MG63 (cell line): ENCODE measurements at regions not wholly inside any gene's neighbourhood (a gene's known extent, or its start where the extent isn't known, plus 50 kb on each side); places are given as distances from the start of the nearest gene placed in this dataset.
"Not testable (repeated sequence)": the region's sequence is repeated elsewhere in the genome, so short reads cannot be mapped to it uniquely, and the experiment has no call there.

ENCODE experiments used
- DNase-seq: peaks from one replicate; pipeline ENCODE4 v3.0.0-alpha.2; 2020
- H3K27me3 ChIP-seq: fragments of 250-450 bp; sonication (Bioruptor Pico); 2 replicates; pipeline ENCODE4 v1.5.1; 2020; ENCODE audit warnings: mild to moderate bottlenecking, moderate library complexity
- H3K36me3 ChIP-seq: fragments of 250-450 bp; sonication (Bioruptor Pico); 2 replicates; pipeline ENCODE4 v1.5.1; 2020; ENCODE audit warnings: mild to moderate bottlenecking, moderate library complexity
- H3K4me3 ChIP-seq: fragments of 250-450 bp; sonication (Bioruptor Pico); 2 replicates; pipeline ENCODE4 v1.5.1; 2020; ENCODE audit warnings: mild to moderate bottlenecking, moderate library complexity
- H3K9me3 ChIP-seq: fragments of 250-450 bp; sonication (Bioruptor Pico); 2 replicates; pipeline ENCODE4 v1.5.1; 2020; ENCODE audit warnings: mild to moderate bottlenecking, moderate library complexity

DNA sequence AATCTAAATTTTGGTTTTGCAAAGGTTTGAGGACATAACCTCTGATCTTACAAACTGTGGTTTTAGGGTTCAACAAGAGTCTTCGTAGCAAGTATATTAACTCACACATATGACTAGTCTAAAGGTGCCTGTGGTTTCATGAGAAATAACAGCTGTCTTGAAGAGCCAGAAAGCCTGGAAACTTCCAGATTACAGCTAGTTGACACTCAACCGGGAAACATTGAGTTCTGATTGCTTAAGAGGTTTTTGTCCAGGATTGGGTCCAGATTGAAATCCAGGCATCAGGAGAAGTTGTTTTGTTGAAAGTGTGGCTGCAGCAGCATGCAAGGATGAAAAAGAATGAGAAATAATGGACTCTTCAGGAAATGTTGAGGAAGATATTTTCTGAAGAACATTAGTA, 69.9 kb downstream of the TSPY2 start:
- H3K9me3 ChIP-seq, DNase-seq, H3K4me3 ChIP-seq, H3K36me3 ChIP-seq, H3K27me3 ChIP-seq: not testable (repeated sequence)

DNA sequence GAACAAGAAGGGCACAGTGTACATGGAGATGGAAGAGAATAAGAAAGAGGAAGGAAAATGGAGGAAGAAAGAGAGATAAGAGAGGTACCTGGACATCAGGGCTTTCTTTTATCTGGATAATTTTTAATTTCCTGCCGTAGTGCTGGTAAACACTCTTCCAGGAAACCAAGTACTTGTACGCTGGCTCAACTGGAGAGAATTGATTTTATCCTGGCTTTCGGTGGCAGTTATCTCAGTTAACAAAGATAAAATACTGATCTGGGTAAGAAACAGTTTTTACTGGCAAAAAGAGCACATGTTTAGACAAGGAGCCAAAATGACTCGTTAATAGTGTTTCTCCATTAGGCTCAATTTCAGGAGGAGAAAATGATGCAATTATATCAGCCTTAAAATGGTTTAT, 70.4 kb downstream of the TSPY2 start:
- not testable (repeated sequence) for H3K36me3 ChIP-seq, DNase-seq

DNA sequence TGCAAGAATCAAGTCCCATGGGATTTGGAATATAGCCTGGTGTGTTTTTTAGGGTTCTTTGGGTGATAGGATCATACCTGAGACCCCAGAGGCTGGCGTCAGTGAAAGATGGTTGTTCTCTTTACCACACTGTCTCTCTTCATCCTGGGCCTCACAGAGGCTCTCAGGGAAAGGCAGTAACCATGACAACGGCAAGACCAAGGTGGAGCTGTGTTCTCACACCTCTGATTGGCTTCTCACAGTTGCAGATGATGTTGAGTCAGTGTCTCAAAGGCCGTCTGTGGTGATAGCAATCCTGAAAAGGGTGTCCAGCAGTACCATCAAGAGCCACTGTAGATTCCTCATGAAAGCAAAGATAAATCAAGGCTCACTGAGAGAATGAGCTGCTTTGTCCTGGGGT, 120.4 kb downstream of the TSPY2 start:
- H3K36me3 ChIP-seq, DNase-seq, H3K9me3 ChIP-seq, H3K27me3 ChIP-seq, H3K4me3 ChIP-seq: not testable (repeated sequence)

More for the DNA sequence above, 70.4 kb downstream of the TSPY2 start:
- not testable (repeated sequence) for H3K27me3 ChIP-seq, H3K9me3 ChIP-seq, H3K4me3 ChIP-seq

DNA sequence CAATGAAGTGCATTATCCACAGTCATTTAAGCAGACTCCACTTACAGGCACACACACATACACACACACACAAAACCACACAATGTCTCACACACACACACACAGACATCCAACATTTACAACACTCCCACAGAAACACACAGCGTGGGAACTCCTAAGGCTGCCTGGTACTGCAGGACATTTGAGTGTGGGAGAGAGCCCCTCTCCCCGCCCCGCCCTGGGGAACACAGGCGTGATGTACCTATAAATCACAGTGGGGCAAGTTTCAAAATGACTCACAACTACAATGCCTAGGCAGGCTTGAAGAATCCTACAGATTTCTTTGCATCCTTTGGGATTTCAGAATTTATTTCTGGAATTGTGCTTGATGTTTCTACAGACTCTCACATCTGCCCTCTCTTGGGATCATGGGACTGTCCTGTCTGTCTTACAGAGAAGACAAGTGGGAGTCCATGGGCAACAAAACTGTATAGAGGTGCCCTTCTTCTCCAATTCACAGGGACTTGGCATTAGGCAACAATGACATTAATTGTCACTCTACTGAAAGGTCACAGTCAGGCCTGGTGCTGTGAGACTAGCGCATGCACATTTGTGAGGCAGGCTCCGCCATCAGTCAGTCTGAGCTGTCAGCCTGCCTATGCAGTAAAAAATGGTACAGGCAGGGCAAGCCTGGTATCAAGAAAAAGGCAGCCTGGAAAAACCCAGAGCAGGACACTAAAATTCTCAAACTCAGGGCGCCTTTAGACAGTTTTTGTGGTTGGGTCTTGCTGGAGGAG, 136.6 kb downstream of the TSPY2 start:
- not testable (repeated sequence) for H3K27me3 ChIP-seq, H3K4me3 ChIP-seq, H3K9me3 ChIP-seq, H3K36me3 ChIP-seq, DNase-seq

DNA sequence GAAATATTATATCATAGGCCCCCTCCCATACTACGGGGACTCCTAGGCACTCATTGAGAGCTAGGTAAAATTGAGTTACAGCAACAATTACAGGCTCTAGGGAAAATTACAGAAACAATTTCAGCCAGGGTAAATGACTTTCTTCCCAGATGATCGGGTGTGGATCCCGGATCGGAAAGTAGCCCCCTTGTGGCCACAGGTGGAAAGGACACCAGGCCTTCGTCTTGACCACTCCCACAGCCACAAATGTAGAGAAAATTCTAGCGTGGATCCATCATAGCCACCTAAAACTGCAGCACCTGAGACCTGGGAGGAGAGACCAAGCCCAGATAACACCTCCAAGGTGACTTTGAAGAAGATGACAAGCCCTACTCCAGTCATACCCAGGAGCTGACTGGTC, 142.6 kb downstream of the TSPY2 start:
- H3K36me3 ChIP-seq, H3K9me3 ChIP-seq, H3K4me3 ChIP-seq, DNase-seq, H3K27me3 ChIP-seq: not testable (repeated sequence)

DNA sequence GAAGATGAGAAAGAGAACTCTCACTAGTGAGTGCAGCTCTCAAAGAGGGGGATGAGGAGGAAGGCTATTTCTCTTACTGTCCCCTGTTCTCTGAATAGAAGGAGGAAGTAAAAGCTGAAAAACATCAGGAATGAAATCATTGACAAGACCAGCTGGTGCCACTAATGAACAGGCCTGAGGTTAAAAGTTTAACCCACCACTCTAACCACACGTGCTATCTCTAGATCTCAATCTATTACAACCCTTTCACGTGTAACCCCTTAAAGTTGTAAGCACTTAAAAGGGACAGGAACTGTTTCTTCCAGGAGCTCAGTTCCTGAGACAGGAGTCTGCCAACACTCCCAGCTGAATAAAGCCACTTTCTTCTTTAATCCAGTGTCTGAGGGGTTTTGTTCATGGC, 143.5 kb downstream of the TSPY2 start:
- H3K9me3 ChIP-seq, H3K4me3 ChIP-seq, H3K36me3 ChIP-seq, DNase-seq, H3K27me3 ChIP-seq: not testable (repeated sequence)

DNA sequence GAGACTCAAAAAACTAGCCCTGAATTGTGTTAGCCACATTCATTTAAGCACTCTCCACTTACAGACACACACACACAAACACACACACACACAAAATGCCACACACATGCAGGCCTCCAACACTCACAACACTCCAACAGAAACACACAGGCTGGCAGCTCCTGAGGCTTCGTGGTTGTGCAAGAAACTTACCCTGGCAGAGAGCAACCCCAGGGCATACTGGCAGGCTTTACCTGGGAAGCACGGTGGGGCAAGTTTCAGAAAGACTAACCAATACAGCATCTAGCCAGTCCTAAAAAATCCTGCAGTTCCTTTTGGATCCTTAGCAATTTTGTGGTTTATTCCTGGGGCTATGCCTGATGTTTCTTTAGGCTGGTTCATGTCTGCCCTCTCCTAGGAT, 146.2 kb downstream of the TSPY2 start:
- not testable (repeated sequence) for DNase-seq, H3K9me3 ChIP-seq, H3K36me3 ChIP-seq, H3K27me3 ChIP-seq, H3K4me3 ChIP-seq

DNA sequence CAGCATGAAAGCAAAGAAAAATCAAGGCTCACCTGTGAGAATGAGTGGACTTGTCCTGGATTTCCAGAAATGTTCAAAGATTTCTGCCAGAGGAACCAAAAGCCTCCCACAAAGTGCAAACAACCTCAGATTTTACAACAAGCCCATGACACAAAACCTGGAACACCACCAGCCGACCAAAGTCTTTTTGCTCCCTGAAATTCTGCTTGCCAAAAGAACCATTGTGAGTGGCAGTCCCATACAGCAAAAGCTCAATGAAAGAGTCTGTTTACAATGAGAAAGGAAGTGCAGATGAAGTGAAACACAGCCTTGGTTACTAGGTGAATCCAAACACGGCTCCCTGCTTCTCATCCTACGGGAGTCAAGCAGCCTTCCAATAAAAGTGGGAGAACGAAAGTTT, 147.2 kb downstream of the TSPY2 start:
- not testable (repeated sequence) for H3K9me3 ChIP-seq, H3K4me3 ChIP-seq, H3K27me3 ChIP-seq, DNase-seq, H3K36me3 ChIP-seq

DNA sequence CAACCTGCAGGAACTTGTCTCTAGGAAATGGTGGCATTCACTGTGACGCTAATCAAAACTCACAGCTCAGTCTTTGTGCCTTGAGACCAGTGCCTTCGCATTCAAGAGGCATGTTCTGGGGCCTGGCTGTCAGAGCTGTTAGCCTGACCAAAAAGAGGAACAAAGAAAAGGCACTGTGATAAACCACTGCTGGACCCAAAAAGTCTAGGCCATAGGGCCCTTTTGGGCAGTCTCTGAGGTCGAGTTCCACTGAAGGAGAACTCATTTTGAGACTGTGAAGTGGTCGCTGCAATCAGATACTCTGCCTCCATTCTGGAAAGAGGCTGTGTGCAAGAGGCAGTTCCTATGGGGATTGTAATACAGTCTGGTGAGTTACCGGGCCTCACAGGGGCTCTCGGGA, 149.0 kb downstream of the TSPY2 start:
- DNase-seq, H3K9me3 ChIP-seq, H3K4me3 ChIP-seq, H3K36me3 ChIP-seq, H3K27me3 ChIP-seq: not testable (repeated sequence)

DNA sequence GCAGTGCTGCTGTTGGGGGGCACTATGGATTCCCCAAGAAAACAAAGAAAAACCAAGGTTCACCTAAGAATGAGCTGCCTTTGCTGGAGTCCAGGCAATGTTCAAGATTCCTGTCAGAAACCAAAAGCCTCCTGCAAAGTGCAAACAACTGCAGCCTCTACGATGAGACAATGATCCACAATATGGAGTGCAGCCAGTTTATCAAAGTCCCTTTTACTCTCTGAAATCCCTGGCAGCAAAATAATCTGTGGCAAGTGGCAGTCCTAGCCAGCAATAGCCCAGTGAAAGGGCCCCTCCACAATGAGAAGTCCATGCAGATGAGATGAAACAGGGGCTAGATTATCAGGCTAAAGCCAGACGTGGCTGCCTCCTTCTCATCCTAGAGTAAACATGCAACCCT, 155.8 kb downstream of the TSPY2 start:
- not testable (repeated sequence) for DNase-seq, H3K27me3 ChIP-seq, H3K9me3 ChIP-seq, H3K4me3 ChIP-seq, H3K36me3 ChIP-seq

DNA sequence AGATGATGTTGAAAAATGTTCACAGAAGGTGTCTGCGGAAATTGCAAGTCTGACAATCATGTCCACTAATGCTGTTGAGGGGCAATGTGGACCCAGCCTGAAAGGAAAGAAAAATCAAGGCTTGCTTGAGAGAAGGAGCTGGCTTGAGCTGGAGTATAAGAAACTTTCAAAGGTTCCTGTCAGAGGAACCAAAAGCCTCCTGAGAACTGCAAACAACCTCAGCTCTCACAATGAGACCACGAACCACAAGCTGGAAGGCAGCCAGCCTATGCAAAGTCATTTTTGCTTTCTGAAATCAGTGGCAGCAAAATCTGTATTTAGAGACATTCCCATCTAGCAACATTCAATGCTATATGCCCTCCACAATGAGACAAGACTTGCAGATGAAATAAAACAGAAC, 160.8 kb downstream of the TSPY2 start:
- H3K27me3 ChIP-seq, H3K4me3 ChIP-seq, DNase-seq, H3K36me3 ChIP-seq, H3K9me3 ChIP-seq: not testable (repeated sequence)

DNA sequence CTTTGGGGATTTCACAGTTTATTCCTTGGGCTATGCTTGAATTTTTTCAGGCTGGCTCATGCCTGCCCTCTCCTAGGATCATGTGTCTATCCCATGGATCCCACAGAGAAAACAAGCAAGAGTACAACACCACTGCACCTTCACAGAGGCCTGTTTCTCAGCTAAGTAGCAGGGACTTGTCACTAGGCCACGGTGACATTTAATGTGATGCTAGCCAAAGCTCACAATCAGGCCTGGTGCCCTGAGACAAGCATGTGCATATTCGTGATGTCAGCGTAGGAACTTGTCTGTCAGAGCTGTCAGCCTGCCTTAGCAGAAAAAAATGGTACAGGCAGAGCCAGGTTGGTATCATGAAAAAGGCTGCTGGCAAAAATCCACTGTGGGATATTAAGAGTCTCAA, 173.1 kb downstream of the TSPY2 start:
- not testable (repeated sequence) for DNase-seq, H3K36me3 ChIP-seq, H3K4me3 ChIP-seq, H3K9me3 ChIP-seq, H3K27me3 ChIP-seq

DNA sequence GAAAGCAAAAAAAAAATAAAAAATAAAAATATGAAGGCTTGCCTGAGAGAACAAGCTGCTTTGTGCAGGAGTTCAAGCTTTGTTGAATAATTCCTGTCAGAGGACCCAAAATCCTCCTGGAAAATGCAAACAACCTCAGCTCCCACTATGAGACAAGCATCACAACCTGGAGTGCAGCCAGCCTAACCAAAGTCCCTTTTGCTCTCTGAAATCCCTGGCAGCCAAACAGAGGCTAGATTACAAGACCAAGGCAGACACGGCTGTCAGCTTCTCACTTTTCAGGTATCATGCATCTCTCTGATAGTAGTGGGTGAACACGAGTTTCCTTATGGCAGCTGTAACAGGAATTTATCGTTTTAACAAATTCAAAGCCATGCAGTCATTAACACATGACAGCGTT, 180.7 kb downstream of the TSPY2 start:
- not testable (repeated sequence) for H3K27me3 ChIP-seq, H3K36me3 ChIP-seq, H3K4me3 ChIP-seq, DNase-seq, H3K9me3 ChIP-seq

DNA sequence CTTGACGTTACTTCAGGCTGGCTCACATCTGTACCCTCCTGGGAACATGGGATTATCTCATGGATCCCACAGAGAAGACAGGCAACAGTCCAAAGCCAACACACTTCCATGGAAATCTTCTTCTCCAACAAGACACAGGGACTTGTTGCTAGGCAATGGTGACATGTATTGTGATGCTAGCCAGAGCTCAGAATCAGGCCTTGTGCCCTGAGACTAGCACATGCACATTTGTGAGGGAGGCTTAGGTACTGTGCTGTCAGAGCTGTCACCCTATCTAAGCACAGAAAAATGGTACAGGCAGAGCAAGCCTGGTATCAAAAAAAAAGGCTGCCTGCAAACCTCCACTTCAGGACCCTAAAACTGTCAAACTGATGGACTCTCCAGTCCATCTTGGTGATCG, 199.5 kb downstream of the TSPY2 start:
- not testable (repeated sequence) for H3K36me3 ChIP-seq, H3K27me3 ChIP-seq, H3K4me3 ChIP-seq, H3K9me3 ChIP-seq, DNase-seq

DNA sequence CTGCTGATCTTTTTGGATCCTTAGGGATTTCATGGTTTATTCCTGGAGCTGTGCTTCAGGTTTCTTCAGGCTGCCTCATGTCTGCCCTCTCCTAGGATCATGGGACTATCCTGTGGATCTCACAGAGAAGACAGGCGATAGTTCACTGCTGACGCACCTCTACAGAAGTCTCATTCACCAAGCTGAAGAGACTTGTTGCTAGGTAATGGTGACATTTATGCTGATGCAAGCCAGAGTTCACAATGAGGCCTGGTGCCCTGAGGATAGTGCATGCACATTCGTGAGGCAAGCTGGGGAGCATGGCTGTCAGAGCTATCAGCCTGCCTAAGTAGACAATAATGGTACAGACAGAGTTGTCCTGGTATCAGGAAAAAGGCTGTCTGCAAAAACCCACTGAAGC, 201.4 kb downstream of the TSPY2 start:
- H3K27me3 ChIP-seq, H3K9me3 ChIP-seq, H3K4me3 ChIP-seq, H3K36me3 ChIP-seq, DNase-seq: not testable (repeated sequence)

DNA sequence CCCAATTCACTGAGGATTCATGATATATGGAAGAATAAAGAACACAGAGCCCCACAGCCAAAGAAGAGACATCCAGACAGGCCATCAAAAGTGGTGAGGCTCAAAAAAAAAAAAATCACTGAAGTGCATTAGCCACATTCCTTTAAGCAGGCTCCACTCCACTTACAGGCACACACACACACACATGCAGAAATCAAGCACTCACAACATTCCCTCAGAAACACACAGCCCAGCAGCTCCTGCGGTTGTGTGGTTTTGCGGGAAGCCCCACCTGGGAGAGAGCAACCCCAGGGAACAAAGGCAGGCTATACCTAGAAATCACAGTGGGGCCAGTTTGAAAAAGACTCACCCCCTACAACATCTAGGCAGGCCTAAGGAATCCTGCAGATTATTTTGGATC, 222.3 kb downstream of the TSPY2 start:
- not testable (repeated sequence) for H3K27me3 ChIP-seq, H3K4me3 ChIP-seq, H3K9me3 ChIP-seq, DNase-seq, H3K36me3 ChIP-seq

DNA sequence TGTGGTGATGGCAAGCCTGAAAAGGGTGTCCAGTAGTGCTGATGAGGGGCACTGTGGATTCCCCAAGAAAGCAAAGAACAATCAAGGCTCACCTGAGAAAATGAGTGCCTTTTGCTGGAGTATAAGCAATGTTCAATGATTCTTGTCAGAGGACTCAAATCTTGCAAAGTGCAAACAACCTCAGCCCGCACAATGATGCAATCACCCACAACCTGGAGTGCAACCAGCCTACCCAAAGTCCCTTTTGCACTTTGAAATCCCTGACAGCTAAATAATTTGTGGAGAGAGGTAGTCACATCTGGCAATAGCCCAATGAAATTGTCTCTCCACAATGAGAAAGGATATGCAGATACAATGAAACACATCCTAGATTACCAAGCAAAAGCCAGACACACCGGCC, 225.8 kb downstream of the TSPY2 start:
- H3K36me3 ChIP-seq, H3K27me3 ChIP-seq, DNase-seq, H3K9me3 ChIP-seq, H3K4me3 ChIP-seq: not testable (repeated sequence)

DNA sequence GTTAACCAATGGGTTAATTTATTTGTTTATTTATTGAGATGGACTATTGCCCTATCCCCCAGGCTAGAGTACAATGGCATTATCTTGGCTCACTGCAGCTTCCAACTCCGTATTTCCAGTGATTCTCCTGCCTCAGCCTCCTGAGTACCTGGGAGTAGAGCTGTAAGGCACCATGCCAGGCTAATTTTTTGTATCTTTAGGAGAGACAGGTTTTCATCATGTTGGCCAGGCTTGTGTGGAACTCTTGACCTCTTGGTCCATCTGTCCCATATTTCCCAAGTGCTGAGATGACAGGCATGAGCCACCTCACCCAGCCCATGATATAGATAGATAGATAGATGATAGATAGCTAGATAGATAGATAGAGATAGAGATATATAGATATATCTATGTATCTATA, 249.4 kb downstream of the TSPY2 start:
- not testable (repeated sequence) for H3K36me3 ChIP-seq, DNase-seq, H3K4me3 ChIP-seq, H3K27me3 ChIP-seq, H3K9me3 ChIP-seq

DNA sequence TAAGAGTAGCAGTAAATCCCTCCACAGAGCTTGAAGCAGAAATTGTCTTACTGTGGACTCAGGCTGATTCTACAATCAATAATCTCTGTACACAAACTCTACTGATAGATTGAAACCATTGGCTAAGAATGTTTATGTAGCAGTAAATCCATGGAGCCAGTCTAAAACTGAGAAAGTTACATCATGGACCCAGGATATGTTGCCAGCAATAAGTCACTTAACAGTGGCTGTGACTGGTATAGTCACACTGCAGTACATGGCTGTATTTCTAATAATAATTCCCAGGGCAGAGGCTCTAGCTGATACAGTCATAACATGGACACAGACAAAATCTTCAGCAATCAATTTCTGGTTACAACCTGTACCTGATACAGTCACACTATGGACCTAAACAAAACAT, 262.8 kb downstream of the TSPY2 start:
- DNase-seq, H3K36me3 ChIP-seq, H3K27me3 ChIP-seq, H3K9me3 ChIP-seq, H3K4me3 ChIP-seq: not testable (repeated sequence)
